HG02798 (cell line): ENCODE measurements at regions not wholly inside any gene's neighbourhood (a gene's known extent, or its start where the extent isn't known, plus 50 kb on each side); places are given as distances from the start of the nearest gene placed in this dataset.
"Not testable (repeated sequence)": the region's sequence is repeated elsewhere in the genome, so short reads cannot be mapped to it uniquely, and the experiment has no call there.

ENCODE experiments used
- ATAC-seq: cut with Tn5 transposase; IDR thresholded peaks from one replicate; pipeline ENCODE4 v1.9.1; 2021; ENCODE audit warnings: mild to moderate bottlenecking; ENCODE audit not compliant: unreplicated experiment, poor library complexity

DNA sequence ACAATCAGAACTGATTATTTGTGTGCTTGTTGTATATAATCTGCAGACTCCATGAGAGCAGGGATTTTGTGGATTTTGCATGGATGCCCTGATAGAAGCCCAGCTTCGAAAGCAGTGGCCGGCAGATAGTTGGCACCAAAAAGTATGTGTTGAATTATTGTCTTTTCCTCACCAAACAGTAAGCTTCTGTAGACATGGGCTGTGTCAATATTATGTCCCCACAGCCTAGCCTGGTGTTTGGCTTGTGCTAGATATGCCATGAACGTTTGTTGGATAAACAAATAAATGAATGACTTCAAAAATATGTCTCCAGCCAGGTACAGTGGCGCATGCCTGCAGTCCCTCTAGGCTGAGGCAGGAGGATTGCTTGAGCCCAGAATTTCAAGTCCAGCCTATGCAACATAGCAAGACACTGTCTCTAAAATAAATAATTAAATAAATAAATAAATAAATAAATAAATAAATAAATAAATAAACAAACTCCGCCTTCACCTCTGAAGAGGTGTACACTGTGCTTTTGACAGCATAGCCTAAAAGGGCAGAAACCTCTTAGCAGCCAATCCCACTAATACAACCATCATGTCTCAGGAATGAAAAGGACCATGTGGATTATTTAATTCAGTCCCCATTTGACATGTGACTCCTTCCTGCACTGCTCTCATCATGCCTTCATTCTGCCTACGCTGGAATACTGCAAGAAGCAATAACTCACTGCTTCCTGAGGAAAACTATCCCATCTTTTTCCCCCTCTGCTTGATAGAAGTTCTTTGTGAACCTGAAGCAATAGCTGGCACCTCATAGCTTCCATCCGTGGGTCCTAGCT is 335.2 kb downstream of the FBXW7 start:
- ATAC-seq = no peak

GRCh38 chr4:152197211-152197610 is 338.7 kb downstream of the FBXW7 start:
- no peak for ATAC-seq

GRCh38 chr4:152195888-152196287 is 340.0 kb downstream of the FBXW7 start:
- no peak for ATAC-seq

DNA sequence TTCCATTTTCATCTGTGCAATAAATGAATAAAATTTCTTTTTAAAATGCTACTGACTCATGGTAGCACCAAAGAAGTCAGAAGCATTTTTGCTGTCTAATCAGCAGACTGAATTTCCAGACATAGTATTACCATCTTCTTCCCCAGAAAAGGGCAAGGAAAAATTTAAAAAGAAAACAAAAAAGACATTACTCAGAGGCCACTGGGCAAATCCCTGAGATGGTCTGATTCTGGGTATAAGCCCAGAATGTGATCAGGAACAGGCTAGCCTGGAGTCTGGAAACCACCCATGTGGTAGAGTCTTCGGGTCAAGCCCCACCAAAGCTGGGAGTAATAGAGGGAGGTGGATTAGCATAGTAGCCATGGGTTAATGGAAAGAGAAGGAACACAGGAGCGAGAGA is 342.8 kb downstream of the FBXW7 start:
- ATAC-seq = no peak

DNA sequence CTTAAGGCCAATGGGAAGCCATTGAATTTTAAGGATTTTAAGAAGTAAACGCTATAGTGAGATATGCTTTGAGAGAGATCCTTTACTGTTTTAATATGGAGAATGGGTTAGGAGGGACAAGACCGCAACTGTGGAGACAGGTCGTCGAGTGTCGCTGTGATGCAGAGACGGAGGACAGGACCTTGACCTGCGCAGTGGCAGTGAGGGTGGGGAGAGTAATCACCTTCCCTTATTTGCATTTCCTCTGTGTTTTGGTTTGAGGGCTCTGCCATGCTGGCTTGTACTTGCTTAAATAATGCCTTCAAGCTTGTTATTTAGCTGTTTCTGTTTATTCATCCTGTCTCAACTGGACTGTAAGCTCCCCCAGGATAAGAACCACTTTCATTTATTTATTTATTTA is 345.0 kb downstream of the FBXW7 start:
- ATAC-seq = no peak

- peak; percentile 71 for ATAC-seq
These were observed 346.3 kb downstream of the FBXW7 start for GRCh38 chr4:152189451-152190179.

DNA sequence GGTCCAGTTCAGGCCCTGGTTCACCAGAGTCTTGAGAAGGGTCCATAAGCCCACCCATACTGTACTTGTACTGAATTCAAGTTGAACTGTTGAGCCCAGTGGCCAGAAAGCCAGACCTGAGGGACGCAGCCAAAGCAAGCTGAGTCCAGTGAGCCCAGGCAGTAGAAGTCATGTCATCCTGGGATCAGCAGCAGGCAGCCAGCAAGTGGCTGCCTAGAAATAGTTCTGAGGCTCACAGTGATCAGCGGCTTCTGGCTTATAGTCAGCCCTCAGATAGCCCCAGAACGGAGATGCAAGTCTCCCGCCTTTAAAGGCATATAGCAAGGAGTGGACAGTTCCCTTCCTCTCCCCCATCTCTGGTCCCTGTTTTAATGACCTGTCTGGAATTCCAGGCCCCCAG is 347.1 kb downstream of the FBXW7 start:
- ATAC-seq = no peak

- no peak for ATAC-seq
These were observed 348.2 kb downstream of the FBXW7 start for GRCh38 chr4:152187693-152188092.

DNA sequence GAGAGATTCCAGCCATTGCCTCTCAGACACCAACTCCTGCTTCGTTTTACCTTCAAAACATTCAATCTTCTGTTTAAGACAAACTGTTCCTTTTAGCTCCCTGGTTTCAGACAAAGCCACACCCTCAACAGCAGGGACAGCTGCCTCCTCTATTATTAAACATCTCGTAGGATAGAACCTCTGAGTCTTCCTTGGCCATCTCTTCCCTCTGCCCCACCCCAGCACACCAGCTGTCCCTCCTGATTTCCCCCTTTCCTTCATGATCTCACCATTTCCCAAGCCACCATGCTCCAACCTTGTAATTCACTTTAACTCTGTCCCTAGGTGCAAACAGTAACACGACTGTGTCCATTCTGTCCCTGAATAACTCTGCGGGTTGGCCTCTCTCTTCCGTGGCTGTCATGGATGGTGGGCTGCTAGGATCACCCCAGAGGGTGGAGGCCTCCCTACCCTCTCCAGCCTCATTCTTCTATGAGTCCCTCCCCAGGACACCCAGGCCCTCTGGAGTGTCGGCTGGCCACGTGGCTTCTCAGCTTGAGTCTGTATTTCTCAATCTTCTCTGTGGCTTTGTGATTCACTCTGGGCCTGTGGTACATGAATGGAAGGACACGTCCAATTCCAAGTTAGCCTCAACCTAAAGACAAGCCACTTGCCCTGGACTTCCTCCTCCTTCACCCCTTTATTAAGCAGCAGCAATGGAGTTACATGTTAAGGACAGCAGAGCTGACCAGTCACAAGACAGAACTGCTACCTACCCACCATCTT is 349.9 kb downstream of the FBXW7 start:
- no peak for ATAC-seq

DNA sequence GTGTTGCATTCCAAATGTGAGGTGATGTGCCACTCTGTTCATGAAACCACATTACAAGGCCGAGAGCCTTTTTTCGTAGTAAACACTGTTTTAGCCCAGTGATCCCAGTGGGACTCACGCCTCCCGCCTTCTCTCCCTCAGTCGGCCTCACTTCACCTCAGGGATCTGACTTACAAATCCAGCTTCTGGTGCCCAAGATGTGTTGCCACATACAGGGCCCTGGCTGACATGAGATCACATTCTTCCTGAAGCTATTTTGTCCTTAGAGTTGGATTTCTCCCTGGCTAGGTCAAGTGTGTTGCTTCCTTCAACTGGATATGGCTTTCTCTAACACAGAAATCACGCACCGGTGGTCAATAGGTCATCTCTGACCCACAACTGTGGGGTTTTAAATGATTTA is 354.7 kb downstream of the FBXW7 start:
- no peak for ATAC-seq

GRCh38 chr4:152180369-152180768 is 355.5 kb downstream of the FBXW7 start:
- no peak for ATAC-seq

DNA sequence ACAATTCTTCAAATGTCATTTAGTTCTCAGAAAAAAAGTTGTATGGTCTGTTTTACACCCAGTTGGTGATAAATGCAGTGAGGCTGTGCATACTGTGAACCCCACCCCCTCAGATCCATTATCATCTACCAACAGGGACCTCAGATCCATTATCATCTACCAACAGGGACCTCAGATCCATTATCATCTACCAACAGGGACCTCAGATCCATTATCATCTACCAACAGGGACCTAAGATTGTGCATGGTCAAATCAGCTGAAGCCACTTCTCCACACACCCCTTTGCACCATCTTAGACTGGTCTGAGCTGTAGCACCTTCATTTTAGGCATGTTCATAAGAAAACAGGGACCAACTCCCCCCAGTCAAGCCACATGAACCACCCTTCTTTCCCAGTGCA is 358.4 kb downstream of the FBXW7 start:
- ATAC-seq = not testable (repeated sequence)

GRCh38 chr4:152176627-152177214 is 359.2 kb downstream of the FBXW7 start:
- no peak for ATAC-seq

GRCh38 chr4:152175586-152175985 is 360.3 kb downstream of the FBXW7 start:
- no peak for ATAC-seq

- no peak for ATAC-seq
These were observed 363.7 kb downstream of the FBXW7 start for GRCh38 chr4:152172146-152172545.

- ATAC-seq = no peak
These were observed 364.3 kb downstream of the FBXW7 start for GRCh38 chr4:152171556-152171955.

- ATAC-seq = no peak
These were observed 366.2 kb downstream of the FBXW7 start for GRCh38 chr4:152169683-152170082.

GRCh38 chr4:152168987-152169616 is 366.8 kb downstream of the FBXW7 start:
- ATAC-seq = no peak

GRCh38 chr4:152166567-152166966 is 369.3 kb downstream of the FBXW7 start:
- no peak for ATAC-seq

DNA sequence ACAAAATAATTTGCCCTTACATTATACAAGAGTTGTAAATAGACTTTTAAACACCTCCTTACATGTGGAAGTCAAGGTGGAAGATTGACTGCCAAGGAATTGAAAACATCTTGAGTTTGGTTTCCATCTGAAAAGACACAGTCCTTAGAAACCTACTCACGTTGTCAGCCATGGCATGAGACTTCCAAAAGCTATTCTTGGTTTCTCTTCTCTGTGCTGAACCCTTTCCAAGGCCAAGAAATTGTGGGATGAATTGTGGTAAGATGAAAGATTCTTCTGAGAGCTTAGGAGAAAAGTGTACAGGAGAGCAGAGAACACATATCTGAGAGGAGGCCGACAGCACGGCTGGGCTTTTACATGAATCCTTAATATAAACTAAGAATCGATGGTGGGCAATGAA is 370.0 kb downstream of the FBXW7 start:
- no peak for ATAC-seq
